Immature natural killer cell (primary cell): ENCODE measurements at regions not wholly inside any gene's neighbourhood (a gene's known extent, or its start where the extent isn't known, plus 50 kb on each side); places are given as distances from the start of the nearest gene placed in this dataset.

Experiments used
- DNase-seq, 3 donors: peaks; one replicate each; pipeline ENCODE4 v3.0.0; 2022; ENCODE audit warnings: mixed read lengths in 1 of 3
- H3K27ac Mint-ChIP-seq, 6 donors: one replicate each; pipeline ENCODE4 v1.8.0; 2020; ENCODE audit warnings: mixed read lengths in 6 of 6, mild to moderate bottlenecking in 5 of 6, inconsistent platforms in 4 of 6, moderate library complexity in 3 of 6
- H3K27me3 Mint-ChIP-seq, 3 donors: one replicate each; pipeline ENCODE4 v1.8.0; 2020 to 2021; ENCODE audit warnings: low read depth in 3 of 3, mild to moderate bottlenecking in 3 of 3, mixed read lengths in 3 of 3, moderate library complexity in 3 of 3, inconsistent platforms in 1 of 3
- H3K36me3 Mint-ChIP-seq, 3 donors: one replicate each; pipeline ENCODE4 v1.8.0; 2020; ENCODE audit warnings: mixed read lengths in 3 of 3, inconsistent platforms in 2 of 3, mild to moderate bottlenecking in 2 of 3
- H3K4me1 Mint-ChIP-seq, 2 donors: one replicate each; pipeline ENCODE4 v1.8.0; 2020; ENCODE audit warnings: inconsistent platforms in 2 of 2, mild to moderate bottlenecking in 2 of 2, mixed read lengths in 2 of 2, moderate library complexity in 1 of 2
- H3K4me3 Mint-ChIP-seq, 5 donors: one replicate each; pipeline ENCODE4 v1.8.0; 2020; ENCODE audit warnings: mild to moderate bottlenecking in 5 of 5, mixed read lengths in 5 of 5, inconsistent platforms in 3 of 5, moderate library complexity in 3 of 5
- H3K9me3 Mint-ChIP-seq, 6 donors: one replicate each; pipeline ENCODE4 v1.8.0; 2020; ENCODE audit warnings: mild to moderate bottlenecking in 6 of 6, mixed read lengths in 6 of 6, inconsistent platforms in 4 of 6, moderate library complexity in 3 of 6

GRCh38 chr14:104431929-104432541, 147.5 kb upstream of the C14orf180 start:
- no peak overlapping the region for H3K4me3 Mint-ChIP-seq
- no peak overlapping the region for H3K27ac Mint-ChIP-seq
- no peaks in the 10 kb centered on the region for H3K36me3 Mint-ChIP-seq
- H3K4me1 Mint-ChIP-seq, result no peaks in the 10 kb centered on the region
- DNase-seq, result no peak
- peaks cover 0 to 3% (median 2%) of the 10 kb centered on the region in 3 donors for H3K27me3 Mint-ChIP-seq
- no peaks in the 10 kb centered on the region for H3K9me3 Mint-ChIP-seq

- no peaks in the 10 kb centered on the region for H3K4me1 Mint-ChIP-seq
- peaks cover 0 to 3% (median 2%) of the 10 kb centered on the region in 3 donors for H3K27me3 Mint-ChIP-seq
- no peak overlapping the region for H3K4me3 Mint-ChIP-seq
- H3K9me3 Mint-ChIP-seq, result no peaks in the 10 kb centered on the region
- no peak overlapping the region for H3K27ac Mint-ChIP-seq
- DNase-seq, result no peak
- no peaks in the 10 kb centered on the region for H3K36me3 Mint-ChIP-seq
These were observed 146.8 kb upstream of the C14orf180 start for GRCh38 chr14:104432611-104433231.

GRCh38 chr14:104433401-104434213, 146.0 kb upstream of the C14orf180 start:
- no peak overlapping the region for H3K4me3 Mint-ChIP-seq
- H3K27ac Mint-ChIP-seq, result no peak overlapping the region
- no peak for DNase-seq
- H3K4me1 Mint-ChIP-seq, result no peaks in the 10 kb centered on the region
- peaks cover 0 to 3% (median 2%) of the 10 kb centered on the region in 3 donors for H3K27me3 Mint-ChIP-seq
- H3K9me3 Mint-ChIP-seq, result no peaks in the 10 kb centered on the region
- no peaks in the 10 kb centered on the region for H3K36me3 Mint-ChIP-seq

GRCh38 chr14:104434214-104435076, 145.1 kb upstream of the C14orf180 start:
- Mint-ChIP-seq H3K36me3 (no peaks in the 10 kb centered on the region), H3K4me1 (no peaks in the 10 kb centered on the region), H3K9me3 (no peaks in the 10 kb centered on the region), H3K4me3 (no peak overlapping the region), H3K27ac (no peak overlapping the region), H3K27me3 (peaks cover 0 to 2% (median 0%) of the 10 kb centered on the region in 3 donors)
- no peak for DNase-seq

GRCh38 chr14:104435147-104436046, 144.2 kb upstream of the C14orf180 start:
- H3K27ac Mint-ChIP-seq, result no peak overlapping the region
- no peak for DNase-seq
- H3K36me3 Mint-ChIP-seq, result no peaks in the 10 kb centered on the region
- H3K4me3 Mint-ChIP-seq, result no peak overlapping the region
- peaks cover 0 to 2% (median 0%) of the 10 kb centered on the region in 3 donors for H3K27me3 Mint-ChIP-seq
- no peaks in the 10 kb centered on the region for H3K9me3 Mint-ChIP-seq
- H3K4me1 Mint-ChIP-seq, result no peaks in the 10 kb centered on the region

- Mint-ChIP-seq H3K4me3 (no peak overlapping the region), H3K27ac (no peak overlapping the region), H3K27me3 (peaks cover 0 to 3% (median 0%) of the 10 kb centered on the region in 3 donors), H3K4me1 (no peaks in the 10 kb centered on the region), H3K9me3 (no peaks in the 10 kb centered on the region), H3K36me3 (no peaks in the 10 kb centered on the region)
- no peak for DNase-seq
These were observed 143.4 kb upstream of the C14orf180 start for GRCh38 chr14:104436047-104436591.

- Mint-ChIP-seq H3K9me3 (no peaks in the 10 kb centered on the region), H3K4me3 (no peak overlapping the region), H3K27ac (no peak overlapping the region), H3K27me3 (peaks cover 0 to 3% (median 0%) of the 10 kb centered on the region in 3 donors), H3K4me1 (no peaks in the 10 kb centered on the region), H3K36me3 (no peaks in the 10 kb centered on the region)
- no peak for DNase-seq
These were observed 142.5 kb upstream of the C14orf180 start for GRCh38 chr14:104436741-104437701.

- Mint-ChIP-seq H3K4me1 (no peaks in the 10 kb centered on the region), H3K27ac (no peak overlapping the region)
- no peak for DNase-seq
These were observed 141.9 kb upstream of the C14orf180 start for GRCh38 chr14:104437703-104438102.

GRCh38 chr14:104438166-104438887, 141.2 kb upstream of the C14orf180 start:
- DNase-seq, result no peak
- no peaks in the 10 kb centered on the region for H3K4me1 Mint-ChIP-seq
- H3K27me3 Mint-ChIP-seq, result peaks cover 0 to 3% (median 0%) of the 10 kb centered on the region in 3 donors
- no peak overlapping the region for H3K4me3 Mint-ChIP-seq
- H3K27ac Mint-ChIP-seq, result no peak overlapping the region
- no peaks in the 10 kb centered on the region for H3K36me3 Mint-ChIP-seq
- no peaks in the 10 kb centered on the region for H3K9me3 Mint-ChIP-seq

More at GRCh38 chr14:104437703-104438102, 141.9 kb upstream of the C14orf180 start:
- Mint-ChIP-seq H3K36me3 (no peaks in the 10 kb centered on the region), H3K27me3 (peaks cover 0 to 3% (median 0%) of the 10 kb centered on the region in 3 donors), H3K9me3 (no peaks in the 10 kb centered on the region), H3K4me3 (no peak overlapping the region)

- DNase-seq, result no peak
- Mint-ChIP-seq H3K9me3 (no peaks in the 10 kb centered on the region), H3K27me3 (peaks cover 0 to 3% (median 2%) of the 10 kb centered on the region in 3 donors), H3K4me3 (no peak overlapping the region), H3K36me3 (no peaks in the 10 kb centered on the region), H3K27ac (peak overlapping the region in 1 of 6 donors; percentile 35), H3K4me1 (no peaks in the 10 kb centered on the region)
These were observed 139.9 kb upstream of the C14orf180 start for GRCh38 chr14:104439625-104440024.

- Mint-ChIP-seq H3K4me3 (no peak overlapping the region), H3K36me3 (no peaks in the 10 kb centered on the region), H3K27ac (no peak overlapping the region), H3K4me1 (no peaks in the 10 kb centered on the region), H3K27me3 (peaks cover 0 to 4% (median 3%) of the 10 kb centered on the region in 3 donors), H3K9me3 (no peaks in the 10 kb centered on the region)
- no peak for DNase-seq
These were observed 139.1 kb upstream of the C14orf180 start for GRCh38 chr14:104440297-104440956.
